ENCODE measurements at regions not wholly inside any gene's neighbourhood (a gene's known extent, or its start where the extent isn't known, plus 50 kb on each side); places are given as distances from the start of the nearest gene placed in this dataset.

GRCh38 chr5:71880536-71880935 lies 161.5 kb downstream of the CARTPT start:
- WGBS = 82% methylated on average over 5 of the region's 5 CpGs
- TF ChIP-seq POLR2A (IDR thresholded peaks at IDR 0.05) (no peak), CTCF (IDR thresholded peaks at IDR 0.05) (no peak), EP300 (IDR thresholded peaks at IDR 0.05) (no peak), POLR2AphosphoS5 (IDR thresholded peaks at IDR 0.05) (no peak)
- H3K9me3 ChIP-seq = no peaks in the 10 kb centered on the region
- H3K27ac ChIP-seq = no peak overlapping the region
- peaks cover 7% of the 10 kb centered on the region for H3K4me1 ChIP-seq
- no peak for DNase-seq (ENCODE audit: low spot score in 2 of 2)
- no peaks in the 10 kb centered on the region for H3K27me3 ChIP-seq
- H3K36me3 ChIP-seq = no peaks in the 10 kb centered on the region
- H3K4me3 ChIP-seq = no peak overlapping the region

- Histone ChIP-seq H3K9me3 (no peaks in the 10 kb centered on the region), H3K4me1 (peaks cover 7% of the 10 kb centered on the region), H3K27me3 (no peaks in the 10 kb centered on the region), H3K36me3 (no peaks in the 10 kb centered on the region), H3K4me3 (no peak overlapping the region), H3K27ac (no peak overlapping the region)
- 33% methylated on average over 4 of the region's 10 CpGs for WGBS
- DNase-seq (ENCODE audit: low spot score in 2 of 2) = no peak
- TF ChIP-seq CTCF (IDR thresholded peaks at IDR 0.05) = no peak
- TF ChIP-seq EP300 (IDR thresholded peaks at IDR 0.05) = no peak
- TF ChIP-seq POLR2A (IDR thresholded peaks at IDR 0.05) = no peak
- TF ChIP-seq POLR2AphosphoS5 (IDR thresholded peaks at IDR 0.05) = no peak
These were observed 164.0 kb downstream of the CARTPT start for GRCh38 chr5:71882826-71883741.

GRCh38 chr5:71883742-71884103 lies 164.6 kb downstream of the CARTPT start:
- Histone ChIP-seq H3K36me3 (no peaks in the 10 kb centered on the region), H3K9me3 (no peaks in the 10 kb centered on the region), H3K4me1 (peaks cover 7% of the 10 kb centered on the region), H3K4me3 (no peak overlapping the region), H3K27ac (no peak overlapping the region), H3K27me3 (no peaks in the 10 kb centered on the region)
- TF ChIP-seq EP300 (IDR thresholded peaks at IDR 0.05) = no peak
- TF ChIP-seq POLR2A (IDR thresholded peaks at IDR 0.05) = no peak
- no peak for TF ChIP-seq POLR2AphosphoS5 (IDR thresholded peaks at IDR 0.05)
- no peak for TF ChIP-seq CTCF (IDR thresholded peaks at IDR 0.05)
- WGBS = 74% methylated on average over 2 of the region's 2 CpGs
- no peak for DNase-seq (ENCODE audit: low spot score in 2 of 2)

- Histone ChIP-seq H3K27ac (no peak overlapping the region), H3K9me3 (no peaks in the 10 kb centered on the region), H3K36me3 (no peaks in the 10 kb centered on the region), H3K4me1 (peaks cover 7% of the 10 kb centered on the region), H3K27me3 (no peaks in the 10 kb centered on the region), H3K4me3 (no peak overlapping the region)
- no peak for DNase-seq (ENCODE audit: low spot score in 2 of 2)
- TF ChIP-seq POLR2AphosphoS5 (IDR thresholded peaks at IDR 0.05) = no peak
- TF ChIP-seq CTCF (IDR thresholded peaks at IDR 0.05) = no peak
- no peak for TF ChIP-seq POLR2A (IDR thresholded peaks at IDR 0.05)
- TF ChIP-seq EP300 (IDR thresholded peaks at IDR 0.05) = no peak
These were observed 165.9 kb downstream of the CARTPT start for GRCh38 chr5:71884926-71885325.

GRCh38 chr5:71886406-71886805 lies 167.3 kb downstream of the CARTPT start:
- Histone ChIP-seq H3K36me3 (no peaks in the 10 kb centered on the region), H3K27me3 (no peaks in the 10 kb centered on the region), H3K27ac (no peak overlapping the region), H3K4me3 (no peak overlapping the region), H3K9me3 (no peaks in the 10 kb centered on the region), H3K4me1 (peaks cover 7% of the 10 kb centered on the region)
- WGBS = 73% methylated on average over 2 of the region's 2 CpGs
- no peak for TF ChIP-seq POLR2AphosphoS5 (IDR thresholded peaks at IDR 0.05)
- no peak for TF ChIP-seq EP300 (IDR thresholded peaks at IDR 0.05)
- no peak for TF ChIP-seq CTCF (IDR thresholded peaks at IDR 0.05)
- TF ChIP-seq POLR2A (IDR thresholded peaks at IDR 0.05) = no peak
- no peak for DNase-seq (ENCODE audit: low spot score in 2 of 2)

Data from suprapubic skin (tissue), 4 donors.